ENCODE measurements at regions not wholly inside any gene's neighbourhood (a gene's known extent, or its start where the extent isn't known, plus 50 kb on each side); places are given as distances from the start of the nearest gene placed in this dataset.

DNA sequence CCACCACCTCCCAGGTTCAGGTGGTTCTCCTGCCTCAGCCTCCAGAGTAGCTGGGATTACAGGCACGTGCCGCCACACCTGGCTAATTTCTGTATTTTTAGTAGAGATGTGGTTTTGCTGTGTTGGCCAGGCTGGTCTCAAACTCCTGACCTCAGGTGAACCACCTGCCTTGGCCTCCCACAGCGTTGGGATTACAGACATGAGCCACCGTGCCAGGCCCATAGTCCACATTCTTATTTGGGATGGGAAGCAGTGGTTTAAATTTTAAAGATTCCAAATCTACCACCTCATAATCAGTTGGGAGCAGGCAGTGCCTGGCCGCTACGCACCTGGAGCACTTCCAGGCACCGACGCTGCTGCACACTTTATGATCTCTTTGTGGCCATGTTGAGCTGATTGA is 160.6 kb upstream of the SOX1 start:
- peaks cover 0 to 27% (median 0%) of the 10 kb centered on the region in 4 donors for H3K27me3 ChIP-seq
- H3K36me3 ChIP-seq, result no peaks in the 10 kb centered on the region
- TF ChIP-seq EP300 (IDR thresholded peaks at IDR 0.05) (no peak), POLR2A (IDR thresholded peaks at IDR 0.05; ENCODE audit: low read depth) (no peak), POLR2AphosphoS5 (IDR thresholded peaks at IDR 0.05) (no peak)
- TF ChIP-seq, protein P1, sequence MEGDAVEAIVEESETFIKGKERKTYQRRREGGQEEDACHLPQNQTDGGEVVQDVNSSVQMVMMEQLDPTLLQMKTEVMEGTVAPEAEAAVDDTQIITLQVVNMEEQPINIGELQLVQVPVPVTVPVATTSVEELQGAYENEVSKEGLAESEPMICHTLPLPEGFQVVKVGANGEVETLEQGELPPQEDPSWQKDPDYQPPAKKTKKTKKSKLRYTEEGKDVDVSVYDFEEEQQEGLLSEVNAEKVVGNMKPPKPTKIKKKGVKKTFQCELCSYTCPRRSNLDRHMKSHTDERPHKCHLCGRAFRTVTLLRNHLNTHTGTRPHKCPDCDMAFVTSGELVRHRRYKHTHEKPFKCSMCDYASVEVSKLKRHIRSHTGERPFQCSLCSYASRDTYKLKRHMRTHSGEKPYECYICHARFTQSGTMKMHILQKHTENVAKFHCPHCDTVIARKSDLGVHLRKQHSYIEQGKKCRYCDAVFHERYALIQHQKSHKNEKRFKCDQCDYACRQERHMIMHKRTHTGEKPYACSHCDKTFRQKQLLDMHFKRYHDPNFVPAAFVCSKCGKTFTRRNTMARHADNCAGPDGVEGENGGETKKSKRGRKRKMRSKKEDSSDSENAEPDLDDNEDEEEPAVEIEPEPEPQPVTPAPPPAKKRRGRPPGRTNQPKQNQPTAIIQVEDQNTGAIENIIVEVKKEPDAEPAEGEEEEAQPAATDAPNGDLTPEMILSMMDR (IDR thresholded peaks at IDR 0.05), result no peak
- H3K27ac ChIP-seq (replicated peaks in 1 of 4), result no peak overlapping the region
- H3K4me1 ChIP-seq, result no peaks in the 10 kb centered on the region
- H3K4me3 ChIP-seq, result no peak overlapping the region
- DNase-seq (ENCODE audit: extremely low spot score), result peak; percentile 42
- intact Hi-C loops (cut with DNase I), result no loop called here
- no peaks in the 10 kb centered on the region for H3K9me3 ChIP-seq
- WGBS, result 90% methylated on average over 8 of the region's 8 CpGs

DNA sequence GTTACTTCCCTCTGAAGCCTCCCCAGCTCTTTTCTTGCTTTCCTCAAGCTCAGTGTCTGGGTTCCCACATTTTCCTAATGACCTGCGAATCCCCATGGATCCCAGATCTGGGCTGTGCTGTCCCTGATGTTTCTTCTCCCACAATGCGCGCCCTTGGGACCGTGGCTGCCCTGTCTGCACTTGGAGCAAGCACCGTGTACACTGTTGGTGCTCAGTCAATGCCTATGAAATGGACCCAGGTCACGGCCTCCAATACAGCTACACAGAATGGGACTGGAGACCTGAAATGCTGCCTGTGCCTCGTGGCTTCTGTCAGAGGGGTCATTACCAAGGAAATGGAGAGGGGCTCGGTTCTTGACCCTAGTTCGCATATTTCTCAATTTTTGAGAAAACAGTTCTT is 160.1 kb upstream of the SOX1 start:
- Histone ChIP-seq H3K4me3 (no peak overlapping the region), H3K9me3 (no peaks in the 10 kb centered on the region), H3K36me3 (no peaks in the 10 kb centered on the region), H3K27ac (replicated peaks in 1 of 4) (no peak overlapping the region), H3K27me3 (peaks cover 0 to 23% (median 0%) of the 10 kb centered on the region in 4 donors), H3K4me1 (no peaks in the 10 kb centered on the region)
- 90% methylated on average over 9 of the region's 9 CpGs for WGBS
- intact Hi-C loops (cut with DNase I), result no loop called here
- DNase-seq (ENCODE audit: extremely low spot score), result peak; percentile 91
- no peak for TF ChIP-seq POLR2AphosphoS5 (IDR thresholded peaks at IDR 0.05)
- TF ChIP-seq, protein P1 (IDR thresholded peaks at IDR 0.05), result no peak
- no peak for TF ChIP-seq POLR2A (IDR thresholded peaks at IDR 0.05; ENCODE audit: low read depth)
- no peak for TF ChIP-seq EP300 (IDR thresholded peaks at IDR 0.05)

DNA sequence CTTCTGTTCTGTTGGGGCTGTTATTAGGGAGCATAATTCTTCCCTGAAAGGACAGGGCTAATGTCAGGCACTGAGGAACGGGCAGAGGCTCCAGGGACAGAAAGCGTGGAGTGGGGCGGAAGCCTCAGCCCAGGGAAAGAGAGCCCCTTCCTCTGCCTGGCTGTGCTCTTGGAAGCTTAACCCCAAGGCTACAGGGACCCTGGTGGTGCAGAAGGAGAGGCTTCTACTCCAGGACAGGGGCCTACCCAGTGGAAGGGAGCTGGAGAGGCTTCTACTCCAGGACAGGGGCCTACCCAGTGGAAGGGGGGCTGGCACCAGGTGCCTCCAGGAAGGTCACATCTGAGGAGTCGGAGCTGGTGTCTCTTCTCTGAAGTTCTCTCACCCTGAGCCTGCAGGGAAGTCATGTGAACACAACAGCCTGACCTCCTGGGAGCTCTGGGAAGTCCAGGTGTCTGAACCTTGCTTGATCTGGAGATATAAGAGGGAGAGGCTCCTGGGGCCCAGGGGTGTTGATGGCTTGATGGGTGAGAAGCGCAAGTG is 159.5 kb upstream of the SOX1 start:
- TF ChIP-seq POLR2AphosphoS5 (IDR thresholded peaks at IDR 0.05) (no peak), EP300 (IDR thresholded peaks at IDR 0.05) (no peak)
- TF ChIP-seq, protein P1 (IDR thresholded peaks at IDR 0.05), result no peak

DNA sequence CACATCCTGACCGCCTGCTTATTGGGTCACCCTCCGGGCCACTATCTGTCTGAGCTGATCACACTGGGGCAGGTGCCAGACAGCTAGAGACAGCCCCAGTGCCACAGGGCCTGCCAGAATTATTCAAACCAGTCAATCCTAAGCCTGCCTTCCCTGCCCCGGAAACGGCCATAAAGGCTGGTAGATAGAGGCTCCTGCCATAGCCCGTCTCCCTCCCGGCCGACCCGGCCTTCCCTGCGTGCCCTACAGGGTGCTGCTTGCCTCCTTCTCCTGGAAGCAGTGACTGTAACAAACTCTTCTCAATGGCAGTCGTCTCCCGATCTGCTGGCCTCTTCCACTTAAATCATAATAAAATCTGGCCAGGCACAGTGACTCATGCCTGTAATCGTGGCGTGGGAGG is 158.6 kb upstream of the SOX1 start:
- H3K27ac ChIP-seq (replicated peaks in 1 of 4), result no peak overlapping the region
- H3K9me3 ChIP-seq, result no peaks in the 10 kb centered on the region
- peaks cover 0 to 34% (median 0%) of the 10 kb centered on the region in 4 donors for H3K27me3 ChIP-seq
- peak; percentile 85 for DNase-seq (ENCODE audit: extremely low spot score)
- no peaks in the 10 kb centered on the region for H3K36me3 ChIP-seq
- WGBS, result 90% methylated on average over 13 of the region's 13 CpGs
- intact Hi-C loops (cut with DNase I), result no loop called here
- H3K4me1 ChIP-seq, result no peaks in the 10 kb centered on the region
- H3K4me3 ChIP-seq, result no peak overlapping the region
- no peak for TF ChIP-seq POLR2A (IDR thresholded peaks at IDR 0.05; ENCODE audit: low read depth)
- TF ChIP-seq, protein P1 (IDR thresholded peaks at IDR 0.05), result no peak
- no peak for TF ChIP-seq POLR2AphosphoS5 (IDR thresholded peaks at IDR 0.05)
- TF ChIP-seq EP300 (IDR thresholded peaks at IDR 0.05), result no peak

More for the DNA sequence above, 159.5 kb upstream of the SOX1 start:
- 86% methylated on average over 5 of the region's 5 CpGs for WGBS
- Histone ChIP-seq H3K27ac (replicated peaks in 1 of 4) (no peak overlapping the region), H3K4me3 (no peak overlapping the region), H3K9me3 (no peaks in the 10 kb centered on the region), H3K36me3 (no peaks in the 10 kb centered on the region), H3K4me1 (no peaks in the 10 kb centered on the region), H3K27me3 (peaks cover 0 to 24% (median 0%) of the 10 kb centered on the region in 4 donors)
- intact Hi-C loops (cut with DNase I), result no loop called here
- DNase-seq (ENCODE audit: extremely low spot score), result peak; percentile 68

DNA sequence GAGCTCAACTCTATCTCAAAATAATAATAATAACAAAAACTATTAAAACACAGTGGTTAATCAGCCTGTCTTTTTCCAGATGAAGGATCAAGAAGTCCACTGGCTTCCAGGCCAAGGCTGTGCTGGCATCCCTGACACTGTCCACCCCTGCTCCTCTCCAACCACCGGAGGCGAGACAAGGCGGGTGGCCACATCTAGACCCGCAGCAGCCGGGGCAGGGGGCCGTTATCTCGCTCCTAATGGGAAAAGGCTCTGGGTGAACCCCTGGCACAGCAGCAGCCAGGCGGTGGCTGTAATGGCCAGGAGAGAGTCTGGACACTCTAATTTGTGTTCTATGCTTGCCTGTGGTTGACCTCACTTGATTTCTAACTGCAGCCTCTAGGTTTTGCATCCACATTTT is 158.0 kb upstream of the SOX1 start:
- peaks cover 0 to 30% (median 0%) of the 10 kb centered on the region in 4 donors for H3K27me3 ChIP-seq
- DNase-seq (ENCODE audit: extremely low spot score), result peak; percentile 88
- WGBS, result 95% methylated on average over 8 of the region's 8 CpGs
- no peaks in the 10 kb centered on the region for H3K36me3 ChIP-seq
- no peaks in the 10 kb centered on the region for H3K9me3 ChIP-seq
- no peak overlapping the region for H3K27ac ChIP-seq (replicated peaks in 1 of 4)
- no peak overlapping the region for H3K4me3 ChIP-seq
- no peaks in the 10 kb centered on the region for H3K4me1 ChIP-seq
- intact Hi-C loops (cut with DNase I), result no loop called here
- no peak for TF ChIP-seq POLR2A (IDR thresholded peaks at IDR 0.05; ENCODE audit: low read depth)
- TF ChIP-seq, protein P1 (IDR thresholded peaks at IDR 0.05), result no peak
- no peak for TF ChIP-seq EP300 (IDR thresholded peaks at IDR 0.05)
- TF ChIP-seq POLR2AphosphoS5 (IDR thresholded peaks at IDR 0.05), result no peak

All from esophagus muscularis mucosa (tissue), 4 donors.